HPDE6-E6E7 (cell line): ENCODE measurements at regions not wholly inside any gene's neighbourhood (a gene's known extent, or its start where the extent isn't known, plus 50 kb on each side); places are given as distances from the start of the nearest gene placed in this dataset.
"Not testable (repeated sequence)": the region's sequence is repeated elsewhere in the genome, so short reads cannot be mapped to it uniquely, and the experiment has no call there.

ENCODE experiments used
- DNase-seq: peaks from one replicate; pipeline ENCODE4 v3.0.0; 2011; ENCODE audit warnings: missing footprints; ENCODE audit errors: extremely low spot score

GRCh38 chr1:78203410-78203982, 157.7 kb downstream of the GIPC2 start:
- DNase-seq = not testable (repeated sequence)

DNA sequence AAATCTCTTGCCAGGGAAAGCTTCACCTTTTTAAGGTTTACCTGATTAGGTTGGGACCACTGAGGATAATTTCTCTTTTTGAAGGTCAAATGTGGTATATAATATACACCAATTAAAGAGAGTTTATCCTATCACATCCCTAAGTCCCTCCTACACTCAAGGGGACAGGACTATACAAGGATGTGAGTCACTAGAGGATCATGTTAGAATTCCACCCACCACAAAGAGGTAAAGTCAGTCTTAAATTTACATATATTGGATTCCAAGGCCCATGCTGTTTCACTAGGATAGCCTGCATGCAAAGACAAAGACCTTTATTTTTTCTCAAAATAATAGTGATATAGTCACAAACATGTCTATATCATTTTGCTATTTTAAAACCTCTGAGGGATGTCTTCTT, 164.4 kb downstream of the GIPC2 start:
- peak; percentile 14 for DNase-seq

- no peak for DNase-seq
Measured at GRCh38 chr1:78211483-78212092, 165.8 kb downstream of the GIPC2 start.

DNA sequence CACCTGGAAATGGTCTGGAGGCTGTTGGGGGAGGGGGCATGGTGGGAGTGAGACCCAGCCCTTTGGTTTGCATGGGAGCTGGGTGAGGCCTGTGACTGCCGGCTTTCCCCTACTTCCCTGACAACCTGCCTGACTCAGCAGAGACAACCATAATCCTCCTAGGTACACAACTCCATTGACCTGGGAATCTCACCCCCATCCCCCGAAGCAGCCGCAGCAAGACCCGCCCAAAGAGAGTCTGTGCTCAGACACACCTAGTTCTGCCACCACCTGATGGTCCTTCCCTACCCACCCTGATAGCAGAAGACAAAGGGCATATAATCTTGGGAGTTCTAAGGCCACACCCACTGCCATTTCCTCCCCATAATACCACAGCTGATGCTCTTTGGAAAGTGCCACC, 168.6 kb downstream of the GIPC2 start:
- no peak for DNase-seq

GRCh38 chr1:78222225-78222959, 176.6 kb downstream of the GIPC2 start:
- no peak for DNase-seq

GRCh38 chr1:78222960-78223358, 177.2 kb downstream of the GIPC2 start:
- no peak for DNase-seq

- no peak for DNase-seq
Measured at GRCh38 chr1:78223417-78224215, 177.8 kb downstream of the GIPC2 start.

DNA sequence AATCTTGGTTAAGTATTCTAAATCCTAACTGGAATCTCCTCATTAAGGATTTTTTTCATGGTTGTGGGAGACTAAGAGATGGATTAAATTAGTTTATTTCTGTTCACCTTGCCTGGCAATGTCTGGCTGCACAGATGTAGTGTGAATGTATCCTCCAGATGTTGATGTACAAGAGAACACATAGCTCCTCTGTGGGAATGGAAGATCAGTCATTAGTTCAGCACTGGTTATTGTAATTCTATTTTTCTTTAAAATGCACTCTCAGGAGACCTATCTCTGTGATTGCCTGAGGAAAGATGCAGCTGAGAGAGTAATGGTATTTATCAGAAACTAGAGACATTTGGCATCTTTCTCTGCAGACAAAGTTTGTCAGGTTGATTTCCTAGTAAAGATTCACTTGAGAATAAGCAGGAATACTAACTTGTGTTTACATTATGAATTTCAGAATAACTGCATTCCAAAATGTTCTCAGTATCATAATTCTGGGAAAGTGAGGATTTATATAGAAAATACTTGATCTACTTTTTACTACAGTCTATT, 178.6 kb downstream of the GIPC2 start:
- DNase-seq = no peak

GRCh38 chr1:78224861-78225552, 179.2 kb downstream of the GIPC2 start:
- no peak for DNase-seq

DNA sequence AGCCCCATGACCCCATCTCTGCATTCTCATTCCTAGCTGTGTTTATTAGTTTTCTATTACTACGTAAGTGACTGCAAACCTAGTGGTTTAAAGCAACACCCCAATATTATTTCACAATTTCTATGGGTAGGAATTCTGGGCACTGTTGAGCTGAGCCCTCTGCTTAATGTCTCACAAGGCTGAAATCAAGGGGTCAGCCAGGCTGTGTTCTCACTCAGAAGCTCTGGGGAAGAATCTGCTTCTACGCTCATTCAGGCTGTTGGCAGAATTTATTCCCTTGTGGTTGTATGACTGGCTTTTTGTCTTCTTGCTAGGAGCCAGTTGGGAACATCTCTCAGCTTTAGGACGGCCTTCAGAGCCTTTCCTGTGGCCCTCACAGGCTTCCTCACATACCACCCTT, 181.0 kb downstream of the GIPC2 start:
- no peak for DNase-seq

GRCh38 chr1:78227705-78228635, 182.2 kb downstream of the GIPC2 start:
- DNase-seq = no peak

- peak; percentile 60 for DNase-seq
Measured at GRCh38 chr1:78229344-78229743, 183.6 kb downstream of the GIPC2 start.

GRCh38 chr1:78231477-78231876, 185.7 kb downstream of the GIPC2 start:
- DNase-seq = no peak

GRCh38 chr1:78231894-78232293, 186.1 kb downstream of the GIPC2 start:
- no peak for DNase-seq

- no peak for DNase-seq
Measured at GRCh38 chr1:78232630-78233029, 186.9 kb downstream of the GIPC2 start.

- no peak for DNase-seq
Measured at GRCh38 chr1:78234496-78234895, 188.7 kb downstream of the GIPC2 start.

DNA sequence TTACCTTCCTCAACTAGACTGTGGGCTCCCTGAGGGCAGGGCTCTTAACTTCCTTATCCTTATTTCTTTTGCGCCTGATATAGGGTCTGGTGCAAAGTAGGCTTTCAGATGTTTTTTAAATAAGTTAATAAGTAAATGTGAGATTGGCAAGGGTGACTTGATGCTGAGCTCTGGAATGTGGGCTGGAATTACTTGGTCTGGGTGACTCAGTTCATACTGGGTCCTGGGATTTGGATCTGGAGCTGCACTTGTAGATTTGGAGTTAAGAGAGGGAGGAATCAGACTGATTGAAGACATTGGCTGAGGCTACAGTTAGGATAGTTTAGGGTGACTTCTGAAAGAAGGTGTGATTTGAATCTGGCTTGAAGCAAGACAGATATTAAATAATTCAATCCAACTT, 190.9 kb downstream of the GIPC2 start:
- no peak for DNase-seq

GRCh38 chr1:78237364-78237916, 191.7 kb downstream of the GIPC2 start:
- DNase-seq = peak; percentile 74

DNA sequence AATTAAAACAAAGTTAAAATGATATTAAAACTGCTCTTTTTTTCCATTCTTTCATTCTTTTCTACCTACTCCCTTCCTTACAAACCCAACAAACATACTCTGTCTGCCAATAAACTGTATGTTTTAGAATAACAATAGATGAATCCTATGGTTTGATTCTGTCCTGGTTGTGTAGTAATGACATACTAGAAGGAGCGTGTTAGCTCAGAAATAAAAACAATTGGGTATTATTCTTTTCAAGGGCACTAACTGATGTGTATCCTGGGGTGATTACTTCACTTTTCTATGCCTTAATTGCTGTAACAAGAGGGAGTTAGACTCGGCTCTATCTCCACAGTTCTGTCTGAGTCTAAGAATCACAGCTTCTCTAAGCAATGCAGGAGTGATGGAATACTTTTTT, 194.4 kb downstream of the GIPC2 start:
- DNase-seq = no peak

- no peak for DNase-seq
Measured at GRCh38 chr1:78240755-78241154, 195.0 kb downstream of the GIPC2 start.
